ENCODE measurements at regions not wholly inside any gene's neighbourhood (a gene's known extent, or its start where the extent isn't known, plus 50 kb on each side); places are given as distances from the start of the nearest gene placed in this dataset.

GRCh38 chr11:37107415-37107814, 509.4 kb upstream of the RAG2 start:
- ChIA-PET POLR2A (no interaction called here), CTCF (ENCODE audit: low intra/inter-chr PET ratio, low total read pairs) (no interaction called here)
- Histone ChIP-seq H3K4me2 (ENCODE audit: low read depth, low read length) (no peak overlapping the region), H3K79me2 (ENCODE audit: insufficient read depth, low read length) (no peaks in the 10 kb centered on the region), H3K9ac (ENCODE audit: insufficient read depth, low read depth, low read length) (no peak overlapping the region), H3K4me3 (replicated peaks in 1 of 3; ENCODE audit: insufficient read depth in 1 of 3, low read depth in 2 of 3, low read length in 3 of 3) (no peak overlapping the region), H3K4me1 (ENCODE audit: insufficient read depth, low read length) (no peaks in the 10 kb centered on the region), H3K9me3 (ENCODE audit: low read length) (peaks cover 11% of the 10 kb centered on the region; the same call in 1 of the 2 replicates), H3K27me3 (ENCODE audit: control insufficient read depth in 1 of 2, insufficient read depth in 2 of 2, low read length in 2 of 2) (no peaks in the 10 kb centered on the region), H3K27ac (ENCODE audit: extremely low read length, insufficient read depth, low read length) (no peak overlapping the region), H2AFZ (ENCODE audit: low read length) (no peak overlapping the region), H4K20me1 (ENCODE audit: insufficient read depth, low read length) (no peaks in the 10 kb centered on the region), H3K36me3 (replicated peaks in 1 of 2; ENCODE audit: control insufficient read depth in 1 of 2, insufficient read depth in 2 of 2, low read length in 2 of 2) (no peaks in the 10 kb centered on the region)
- BruUV-seq (replicated peaks), result no TSS peak
- FAIRE-seq, result no peak
- TF ChIP-seq EEA1 (CRISPR knock-in tag; IDR thresholded peaks at IDR 0.05; ENCODE audit: borderline replicate concordance), result no peak
- TF ChIP-seq SMARCE1 (IDR thresholded peaks at IDR 0.05; ENCODE audit: borderline replicate concordance), result no peak
- no peak for TF ChIP-seq STAG1 (CRISPR knock-in tag; IDR thresholded peaks at IDR 0.05)
- TF ChIP-seq ZNF207 (IDR thresholded peaks at IDR 0.05; ENCODE audit: borderline replicate concordance), result no peak
- no peak for TF ChIP-seq ZNF7 (CRISPR knock-in tag; IDR thresholded peaks at IDR 0.05)
- TF ChIP-seq TFE3 (CRISPR knock-in tag; IDR thresholded peaks at IDR 0.05), result no peak
- TF ChIP-seq MXD4 (CRISPR knock-in tag; IDR thresholded peaks at IDR 0.05), result no peak
- no peak for TF ChIP-seq ZNF720 (CRISPR knock-in tag; IDR thresholded peaks at IDR 0.05)
- no peak for TF ChIP-seq RFXANK (CRISPR knock-in tag; IDR thresholded peaks at IDR 0.05)
- TF ChIP-seq NR2F1 (CRISPR knock-in tag; IDR thresholded peaks at IDR 0.05), result no peak
- no peak for TF ChIP-seq GMEB1 (CRISPR knock-in tag; IDR thresholded peaks at IDR 0.05; ENCODE audit: borderline replicate concordance)
- no peak for TF ChIP-seq GABPB1 (CRISPR knock-in tag; IDR thresholded peaks at IDR 0.05)
- TF ChIP-seq ZNF839 (CRISPR knock-in tag; IDR thresholded peaks at IDR 0.05; ENCODE audit: borderline replicate concordance), result no peak
- no peak for TF ChIP-seq ZNF350 (CRISPR knock-in tag; IDR thresholded peaks at IDR 0.05; ENCODE audit: borderline replicate concordance, low read depth)
- TF ChIP-seq HOXA5 (CRISPR knock-in tag; IDR thresholded peaks at IDR 0.05), result no peak
- no peak for TF ChIP-seq SOX13 (IDR thresholded peaks at IDR 0.05)
- TF ChIP-seq SOX13 (CRISPR knock-in tag; conservative IDR thresholded peaks at IDR 0.05 in 1 of 2, IDR thresholded peaks at IDR 0.05 in 1 of 2), result no peak
- no peak for TF ChIP-seq ZNF781 (CRISPR knock-in tag; IDR thresholded peaks at IDR 0.05; ENCODE audit: borderline replicate concordance, not compliant biosample characterization)
- TF ChIP-seq U2AF1 (optimal IDR thresholded peaks at IDR 0.05; ENCODE audit: low read depth, low read length), result no peak
- no peak for TF ChIP-seq SPEN (CRISPR knock-in tag; IDR thresholded peaks at IDR 0.05; ENCODE audit: low read depth)
- ATAC-seq, result no peak
- intact Hi-C loops (cut with micrococcal nuclease; ENCODE audit: unreplicated experiment), result no loop called here
- in situ Hi-C loops (cut with HindIII; ENCODE audit: extremely low pct_ligation_motif_present, low pct_unique_long_range_greater_than_20kb), result no loop called here
- no peak for DNase-seq (ENCODE audit: low spot score)

All from HepG2 (cell line).